SK-N-SH (cell line): ENCODE measurements at regions not wholly inside any gene's neighbourhood (a gene's known extent, or its start where the extent isn't known, plus 50 kb on each side); places are given as distances from the start of the nearest gene placed in this dataset.

ENCODE experiments used
- CTCF ChIP-seq: fragments of 200-600 bp; sonication (generic); IDR thresholded peaks from 2 replicates; pipeline ENCODE4 v1.6.1; 2017; ENCODE audit warnings: antibody characterized with exemption, mild to moderate bottlenecking, moderate library complexity
- EP300 ChIP-seq, 2 experiments: IDR thresholded peaks; 2 replicates each; pipeline versions ENCODE4 v1.4.0 to v1.6.1; 2012; ENCODE audit warnings: borderline replicate concordance in 1 of 2, low read depth in 1 of 2, low read length in 1 of 2
- FOSL2 ChIP-seq: IDR thresholded peaks from 2 replicates; pipeline ENCODE4 v1.4.0; 2012; ENCODE audit warnings: low read depth, mild to moderate bottlenecking, moderate library complexity, borderline replicate concordance
- FOXM1 ChIP-seq: IDR thresholded peaks from 2 replicates; pipeline ENCODE4 v1.4.0; 2012; ENCODE audit warnings: low read depth, mild to moderate bottlenecking
- JUND ChIP-seq: IDR thresholded peaks from 2 replicates; pipeline ENCODE4 v1.4.0; 2012
- PBX3 ChIP-seq: IDR thresholded peaks from 2 replicates; pipeline ENCODE4; 2012
- RCOR1 ChIP-seq: fragments of 150-350 bp; IDR thresholded peaks from 2 replicates; pipeline ENCODE4 v1.6.1; 2017; ENCODE audit warnings: antibody characterized with exemption, low read length
- TAF1 ChIP-seq: IDR thresholded peaks from 2 replicates; pipeline ENCODE4 v1.6.1; 2012; ENCODE audit warnings: low read depth, mild to moderate bottlenecking, low read length, moderate library complexity, borderline replicate concordance
- USF2 ChIP-seq: fragments of 150-350 bp; IDR thresholded peaks from 2 replicates; pipeline ENCODE4 v1.6.1; 2017; ENCODE audit warnings: antibody characterized with exemption, low read length, low read depth, borderline replicate concordance
- YY1 ChIP-seq: IDR thresholded peaks from 2 replicates; pipeline ENCODE4 v1.4.0; 2012; ENCODE audit warnings: low read depth, mild to moderate bottlenecking
- TF ChIP-seq, protein P1 (sequence below): IDR thresholded peaks from 2 replicates; pipeline ENCODE4 v1.6.1; 2012; ENCODE audit warnings: mild to moderate bottlenecking, low read depth, low read length, moderate library complexity
- TF ChIP-seq, protein P2 (sequence below): IDR thresholded peaks from 2 replicates; pipeline ENCODE4 v1.4.0; 2012; ENCODE audit warnings: low read depth

- TF ChIP-seq, protein P1, sequence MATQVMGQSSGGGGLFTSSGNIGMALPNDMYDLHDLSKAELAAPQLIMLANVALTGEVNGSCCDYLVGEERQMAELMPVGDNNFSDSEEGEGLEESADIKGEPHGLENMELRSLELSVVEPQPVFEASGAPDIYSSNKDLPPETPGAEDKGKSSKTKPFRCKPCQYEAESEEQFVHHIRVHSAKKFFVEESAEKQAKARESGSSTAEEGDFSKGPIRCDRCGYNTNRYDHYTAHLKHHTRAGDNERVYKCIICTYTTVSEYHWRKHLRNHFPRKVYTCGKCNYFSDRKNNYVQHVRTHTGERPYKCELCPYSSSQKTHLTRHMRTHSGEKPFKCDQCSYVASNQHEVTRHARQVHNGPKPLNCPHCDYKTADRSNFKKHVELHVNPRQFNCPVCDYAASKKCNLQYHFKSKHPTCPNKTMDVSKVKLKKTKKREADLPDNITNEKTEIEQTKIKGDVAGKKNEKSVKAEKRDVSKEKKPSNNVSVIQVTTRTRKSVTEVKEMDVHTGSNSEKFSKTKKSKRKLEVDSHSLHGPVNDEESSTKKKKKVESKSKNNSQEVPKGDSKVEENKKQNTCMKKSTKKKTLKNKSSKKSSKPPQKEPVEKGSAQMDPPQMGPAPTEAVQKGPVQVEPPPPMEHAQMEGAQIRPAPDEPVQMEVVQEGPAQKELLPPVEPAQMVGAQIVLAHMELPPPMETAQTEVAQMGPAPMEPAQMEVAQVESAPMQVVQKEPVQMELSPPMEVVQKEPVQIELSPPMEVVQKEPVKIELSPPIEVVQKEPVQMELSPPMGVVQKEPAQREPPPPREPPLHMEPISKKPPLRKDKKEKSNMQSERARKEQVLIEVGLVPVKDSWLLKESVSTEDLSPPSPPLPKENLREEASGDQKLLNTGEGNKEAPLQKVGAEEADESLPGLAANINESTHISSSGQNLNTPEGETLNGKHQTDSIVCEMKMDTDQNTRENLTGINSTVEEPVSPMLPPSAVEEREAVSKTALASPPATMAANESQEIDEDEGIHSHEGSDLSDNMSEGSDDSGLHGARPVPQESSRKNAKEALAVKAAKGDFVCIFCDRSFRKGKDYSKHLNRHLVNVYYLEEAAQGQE: no peak
- TF ChIP-seq CTCF: no peak
- no peak for TF ChIP-seq YY1
- no peak for TF ChIP-seq USF2
- TF ChIP-seq EP300 (IDR thresholded peaks at IDR 0.05; ENCODE audit: borderline replicate concordance in 1 of 2, low read depth in 1 of 2, low read length in 1 of 2): no peak
- TF ChIP-seq FOXM1: no peak
- no peak for TF ChIP-seq FOSL2
- no peak for TF ChIP-seq JUND
- TF ChIP-seq RCOR1: no peak
- TF ChIP-seq, protein P2, sequence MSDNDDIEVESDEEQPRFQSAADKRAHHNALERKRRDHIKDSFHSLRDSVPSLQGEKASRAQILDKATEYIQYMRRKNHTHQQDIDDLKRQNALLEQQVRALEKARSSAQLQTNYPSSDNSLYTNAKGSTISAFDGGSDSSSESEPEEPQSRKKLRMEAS: no peak
- TF ChIP-seq TAF1: no peak
- no peak for TF ChIP-seq PBX3
These were observed 2211.3 kb downstream of the PCDH7 start for GRCh38 chr4:32931475-32931874.
